ENCODE measurements at regions not wholly inside any gene's neighbourhood (a gene's known extent, or its start where the extent isn't known, plus 50 kb on each side); places are given as distances from the start of the nearest gene placed in this dataset.

DNA sequence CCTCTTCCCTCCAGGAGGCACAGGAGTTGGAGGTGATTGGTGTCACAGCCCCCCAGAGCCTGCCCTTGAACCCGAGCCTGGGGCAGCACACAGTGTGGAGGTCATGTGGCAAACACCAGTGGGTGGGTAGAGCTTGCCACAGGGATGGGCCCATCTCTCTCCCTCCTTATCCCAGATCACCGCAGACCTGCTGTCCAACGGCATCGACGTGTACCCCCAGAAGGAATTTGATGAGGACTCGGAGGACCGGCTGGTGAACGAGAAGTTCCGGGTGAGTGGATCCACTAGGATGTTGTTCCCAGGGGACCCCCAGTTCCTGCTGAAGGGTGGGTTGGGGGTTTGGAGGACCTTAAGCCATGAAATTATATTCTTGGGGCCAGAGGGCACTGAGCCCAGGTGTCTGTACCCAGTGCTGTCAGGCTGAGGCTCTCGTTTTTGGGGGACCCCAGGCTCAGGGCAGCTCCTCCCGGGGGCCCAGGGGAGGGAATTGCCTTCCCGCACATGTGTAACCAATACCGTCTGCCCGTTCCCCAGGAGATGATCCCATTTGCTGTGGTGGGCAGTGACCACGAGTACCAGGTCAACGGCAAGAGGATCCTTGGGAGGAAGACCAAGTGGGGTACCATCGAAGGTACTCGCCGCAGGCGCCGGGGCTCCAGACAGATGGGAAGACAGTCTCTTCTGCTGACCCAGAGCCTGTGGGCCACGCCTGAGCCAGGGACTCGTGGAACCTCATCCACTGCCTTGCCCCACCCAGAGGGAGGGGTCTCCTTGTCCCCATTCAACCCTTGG is 351.9 kb downstream of the SEC14L1 start:
- H3K79me2 ChIP-seq (ENCODE audit: control insufficient read depth, insufficient read depth, low read length), result peaks cover 14% of the 10 kb centered on the region
- H3K27me3 ChIP-seq (ENCODE audit: control insufficient read depth, insufficient read depth, low read length), result no peaks in the 10 kb centered on the region
- H3K36me3 ChIP-seq (ENCODE audit: control insufficient read depth, insufficient read depth, low read length), result peaks cover 50% of the 10 kb centered on the region
- peaks cover 2% of the 10 kb centered on the region for H3K4me1 ChIP-seq (ENCODE audit: control insufficient read depth, extremely low read depth, insufficient read depth, low read length)
- no peak overlapping the region for H3K4me2 ChIP-seq (ENCODE audit: extremely low read depth, insufficient read depth, low read length)
- no peak overlapping the region for H2AFZ ChIP-seq (ENCODE audit: low read length)
- no peak overlapping the region for H3K4me3 ChIP-seq (replicated peaks in 1 of 4; ENCODE audit: control extremely low read depth in 1 of 4, insufficient read depth in 1 of 4, low read depth in 3 of 4, low read length in 4 of 4)
- no peak overlapping the region for H3K9ac ChIP-seq (ENCODE audit: insufficient read depth, low read length)
- TF ChIP-seq, protein P1, sequence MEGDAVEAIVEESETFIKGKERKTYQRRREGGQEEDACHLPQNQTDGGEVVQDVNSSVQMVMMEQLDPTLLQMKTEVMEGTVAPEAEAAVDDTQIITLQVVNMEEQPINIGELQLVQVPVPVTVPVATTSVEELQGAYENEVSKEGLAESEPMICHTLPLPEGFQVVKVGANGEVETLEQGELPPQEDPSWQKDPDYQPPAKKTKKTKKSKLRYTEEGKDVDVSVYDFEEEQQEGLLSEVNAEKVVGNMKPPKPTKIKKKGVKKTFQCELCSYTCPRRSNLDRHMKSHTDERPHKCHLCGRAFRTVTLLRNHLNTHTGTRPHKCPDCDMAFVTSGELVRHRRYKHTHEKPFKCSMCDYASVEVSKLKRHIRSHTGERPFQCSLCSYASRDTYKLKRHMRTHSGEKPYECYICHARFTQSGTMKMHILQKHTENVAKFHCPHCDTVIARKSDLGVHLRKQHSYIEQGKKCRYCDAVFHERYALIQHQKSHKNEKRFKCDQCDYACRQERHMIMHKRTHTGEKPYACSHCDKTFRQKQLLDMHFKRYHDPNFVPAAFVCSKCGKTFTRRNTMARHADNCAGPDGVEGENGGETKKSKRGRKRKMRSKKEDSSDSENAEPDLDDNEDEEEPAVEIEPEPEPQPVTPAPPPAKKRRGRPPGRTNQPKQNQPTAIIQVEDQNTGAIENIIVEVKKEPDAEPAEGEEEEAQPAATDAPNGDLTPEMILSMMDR (conservative IDR thresholded peaks at IDR 0.05 in 1 of 2, IDR thresholded peaks at IDR 0.05 in 1 of 2; ENCODE audit: low read depth in 1 of 2, low read length in 2 of 2), result no peak
- TF ChIP-seq EZH2 (IDR thresholded peaks at IDR 0.05; ENCODE audit: low read length, missing control alignments), result no peak
- DNase-seq (ENCODE audit: low read depth in 2 of 2), result no peak
- no peaks in the 10 kb centered on the region for H4K20me1 ChIP-seq (ENCODE audit: control insufficient read depth, extremely low read depth, insufficient read depth, low read length)
- H3K9me3 ChIP-seq (ENCODE audit: control insufficient read depth, insufficient read depth, low read depth, low read length), result no peaks in the 10 kb centered on the region
- no peak overlapping the region for H3K27ac ChIP-seq (ENCODE audit: insufficient read depth, low read length)

DNA sequence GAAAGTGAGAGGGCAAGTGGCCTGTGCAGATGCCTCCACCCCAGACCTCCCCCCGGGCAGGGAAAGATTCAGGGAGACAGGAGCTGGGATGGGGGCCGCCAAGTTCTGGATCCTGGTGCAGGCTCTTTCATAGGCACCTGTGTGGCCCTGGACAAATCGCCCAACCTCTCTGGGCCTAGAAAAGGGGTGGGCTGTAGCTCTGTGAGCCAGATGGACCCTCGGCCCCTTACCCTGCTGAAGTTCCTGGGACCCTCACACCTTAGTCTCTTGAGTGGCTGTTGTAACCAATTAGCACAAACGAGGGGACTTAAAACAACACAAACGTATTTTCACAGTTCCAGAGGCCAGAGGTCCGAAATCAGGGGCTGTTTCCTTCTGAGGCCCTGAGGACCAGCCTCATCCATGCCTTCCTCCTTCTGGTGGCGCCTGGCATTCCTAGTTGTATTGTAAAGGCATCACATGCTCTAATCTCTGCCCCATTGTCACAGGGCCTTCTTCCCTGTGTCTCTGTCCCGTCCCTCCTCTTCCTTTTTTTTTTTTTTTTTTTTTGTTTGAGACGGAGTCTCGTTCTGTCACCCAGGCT is 352.6 kb downstream of the SEC14L1 start:
- Histone ChIP-seq H3K36me3 (ENCODE audit: control insufficient read depth, insufficient read depth, low read length) (peaks cover 49% of the 10 kb centered on the region), H3K4me2 (ENCODE audit: extremely low read depth, insufficient read depth, low read length) (no peak overlapping the region), H3K79me2 (ENCODE audit: control insufficient read depth, insufficient read depth, low read length) (peaks cover 10% of the 10 kb centered on the region), H2AFZ (ENCODE audit: low read length) (no peak overlapping the region), H3K9me3 (ENCODE audit: control insufficient read depth, insufficient read depth, low read depth, low read length) (no peaks in the 10 kb centered on the region), H3K27ac (ENCODE audit: insufficient read depth, low read length) (no peak overlapping the region), H4K20me1 (ENCODE audit: control insufficient read depth, extremely low read depth, insufficient read depth, low read length) (no peaks in the 10 kb centered on the region), H3K4me1 (ENCODE audit: control insufficient read depth, extremely low read depth, insufficient read depth, low read length) (peaks cover 2% of the 10 kb centered on the region), H3K27me3 (ENCODE audit: control insufficient read depth, insufficient read depth, low read length) (no peaks in the 10 kb centered on the region), H3K4me3 (replicated peaks in 1 of 4; ENCODE audit: control extremely low read depth in 1 of 4, insufficient read depth in 1 of 4, low read depth in 3 of 4, low read length in 4 of 4) (no peak overlapping the region), H3K9ac (ENCODE audit: insufficient read depth, low read length) (no peak overlapping the region)
- no peak for DNase-seq (ENCODE audit: low read depth in 2 of 2)
- TF ChIP-seq EZH2 (IDR thresholded peaks at IDR 0.05; ENCODE audit: low read length, missing control alignments), result no peak
- TF ChIP-seq, protein P1 (conservative IDR thresholded peaks at IDR 0.05 in 1 of 2, IDR thresholded peaks at IDR 0.05 in 1 of 2; ENCODE audit: low read depth in 1 of 2, low read length in 2 of 2), result no peak

DNA sequence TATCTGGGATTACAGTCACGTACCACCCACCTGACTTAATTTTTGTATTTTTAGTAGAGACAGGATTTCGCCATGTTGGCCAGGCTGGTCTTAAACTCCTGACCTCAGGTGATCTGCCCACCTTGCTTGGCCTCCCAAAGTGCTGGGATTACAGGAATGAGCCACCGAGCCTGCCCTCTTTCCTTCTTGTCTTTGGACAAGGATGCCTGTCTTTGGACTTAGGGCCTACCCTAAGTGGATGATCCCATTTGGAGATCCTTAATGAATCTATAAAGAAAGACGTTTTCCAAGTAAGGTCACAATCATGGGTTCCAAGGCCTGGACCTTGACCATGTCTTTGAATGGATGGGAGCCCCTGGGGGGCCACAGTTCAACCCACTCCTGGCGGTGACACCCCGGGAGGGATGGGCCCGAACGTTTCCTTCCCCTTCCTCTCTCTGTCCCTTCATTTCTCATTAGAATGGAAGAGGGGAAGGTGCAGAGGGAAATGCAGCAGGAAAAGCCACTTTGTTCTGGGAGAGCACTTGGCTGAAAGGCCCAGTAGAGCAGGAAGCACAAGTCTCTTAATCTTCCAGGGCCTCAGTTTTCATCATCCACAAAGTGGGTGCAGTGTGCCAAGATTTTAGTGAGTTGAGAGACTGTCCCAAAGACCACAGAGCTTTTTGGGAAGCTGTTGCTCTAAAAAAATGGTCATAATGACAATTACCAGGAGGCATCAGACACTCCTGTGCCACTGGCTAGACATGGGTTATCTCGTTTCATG is 353.3 kb downstream of the SEC14L1 start:
- H3K9ac ChIP-seq (ENCODE audit: insufficient read depth, low read length), result no peak overlapping the region
- peak overlapping the region; percentile 10 for H3K27ac ChIP-seq (ENCODE audit: insufficient read depth, low read length)
- TF ChIP-seq, protein P1 (conservative IDR thresholded peaks at IDR 0.05 in 1 of 2, IDR thresholded peaks at IDR 0.05 in 1 of 2; ENCODE audit: low read depth in 1 of 2, low read length in 2 of 2), result no peak
- TF ChIP-seq EZH2 (IDR thresholded peaks at IDR 0.05; ENCODE audit: low read length, missing control alignments), result no peak
- H2AFZ ChIP-seq (ENCODE audit: low read length), result no peak overlapping the region
- H3K4me2 ChIP-seq (ENCODE audit: extremely low read depth, insufficient read depth, low read length), result no peak overlapping the region
- no peaks in the 10 kb centered on the region for H4K20me1 ChIP-seq (ENCODE audit: control insufficient read depth, extremely low read depth, insufficient read depth, low read length)
- no peak overlapping the region for H3K4me3 ChIP-seq (replicated peaks in 1 of 4; ENCODE audit: control extremely low read depth in 1 of 4, insufficient read depth in 1 of 4, low read depth in 3 of 4, low read length in 4 of 4)
- H3K4me1 ChIP-seq (ENCODE audit: control insufficient read depth, extremely low read depth, insufficient read depth, low read length), result peaks cover 2% of the 10 kb centered on the region
- H3K79me2 ChIP-seq (ENCODE audit: control insufficient read depth, insufficient read depth, low read length), result peaks cover 8% of the 10 kb centered on the region
- H3K27me3 ChIP-seq (ENCODE audit: control insufficient read depth, insufficient read depth, low read length), result no peaks in the 10 kb centered on the region
- H3K36me3 ChIP-seq (ENCODE audit: control insufficient read depth, insufficient read depth, low read length), result peaks cover 46% of the 10 kb centered on the region
- DNase-seq (ENCODE audit: low read depth in 2 of 2), result no peak
- no peaks in the 10 kb centered on the region for H3K9me3 ChIP-seq (ENCODE audit: control insufficient read depth, insufficient read depth, low read depth, low read length)
